ENCODE measurements at regions not wholly inside any gene's neighbourhood (a gene's known extent, or its start where the extent isn't known, plus 50 kb on each side); places are given as distances from the start of the nearest gene placed in this dataset.

DNA sequence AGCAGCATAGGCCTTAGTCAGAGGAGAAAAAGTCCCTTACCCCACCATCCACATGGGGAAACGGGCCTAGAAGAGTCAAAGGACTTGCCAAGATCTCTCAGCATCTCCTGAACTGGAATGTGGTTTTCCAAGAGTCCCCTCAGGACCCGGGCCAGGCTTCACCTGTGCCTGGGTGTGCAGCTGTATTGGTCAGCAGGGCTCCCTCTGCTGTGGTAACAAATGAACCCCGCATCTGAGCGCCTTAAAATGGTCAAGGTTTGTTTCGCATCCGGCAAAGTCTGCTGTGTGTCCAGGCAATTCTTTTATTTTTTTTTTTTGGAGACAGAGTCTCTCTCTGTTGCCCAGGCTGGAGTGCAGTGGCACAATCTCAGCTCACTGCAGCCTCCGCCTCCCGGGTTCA lies 168.0 kb upstream of the IER5L start:
- TF ChIP-seq FOXA1 (IDR thresholded peaks at IDR 0.05) = no peak
- TF ChIP-seq, protein P1, sequence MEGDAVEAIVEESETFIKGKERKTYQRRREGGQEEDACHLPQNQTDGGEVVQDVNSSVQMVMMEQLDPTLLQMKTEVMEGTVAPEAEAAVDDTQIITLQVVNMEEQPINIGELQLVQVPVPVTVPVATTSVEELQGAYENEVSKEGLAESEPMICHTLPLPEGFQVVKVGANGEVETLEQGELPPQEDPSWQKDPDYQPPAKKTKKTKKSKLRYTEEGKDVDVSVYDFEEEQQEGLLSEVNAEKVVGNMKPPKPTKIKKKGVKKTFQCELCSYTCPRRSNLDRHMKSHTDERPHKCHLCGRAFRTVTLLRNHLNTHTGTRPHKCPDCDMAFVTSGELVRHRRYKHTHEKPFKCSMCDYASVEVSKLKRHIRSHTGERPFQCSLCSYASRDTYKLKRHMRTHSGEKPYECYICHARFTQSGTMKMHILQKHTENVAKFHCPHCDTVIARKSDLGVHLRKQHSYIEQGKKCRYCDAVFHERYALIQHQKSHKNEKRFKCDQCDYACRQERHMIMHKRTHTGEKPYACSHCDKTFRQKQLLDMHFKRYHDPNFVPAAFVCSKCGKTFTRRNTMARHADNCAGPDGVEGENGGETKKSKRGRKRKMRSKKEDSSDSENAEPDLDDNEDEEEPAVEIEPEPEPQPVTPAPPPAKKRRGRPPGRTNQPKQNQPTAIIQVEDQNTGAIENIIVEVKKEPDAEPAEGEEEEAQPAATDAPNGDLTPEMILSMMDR (IDR thresholded peaks at IDR 0.05; ENCODE audit: low read depth, low read length, missing input control) = no peak
- TF ChIP-seq EGR1 (IDR thresholded peaks at IDR 0.05; ENCODE audit: low read depth in 2 of 2) = no peak
- TF ChIP-seq SP1 (IDR thresholded peaks at IDR 0.05) = no peak
- TF ChIP-seq, protein P2, sequence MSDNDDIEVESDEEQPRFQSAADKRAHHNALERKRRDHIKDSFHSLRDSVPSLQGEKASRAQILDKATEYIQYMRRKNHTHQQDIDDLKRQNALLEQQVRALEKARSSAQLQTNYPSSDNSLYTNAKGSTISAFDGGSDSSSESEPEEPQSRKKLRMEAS (IDR thresholded peaks at IDR 0.05) = no peak
- no peak for TF ChIP-seq RAD21 (IDR thresholded peaks at IDR 0.05)
- TF ChIP-seq, protein P3, sequence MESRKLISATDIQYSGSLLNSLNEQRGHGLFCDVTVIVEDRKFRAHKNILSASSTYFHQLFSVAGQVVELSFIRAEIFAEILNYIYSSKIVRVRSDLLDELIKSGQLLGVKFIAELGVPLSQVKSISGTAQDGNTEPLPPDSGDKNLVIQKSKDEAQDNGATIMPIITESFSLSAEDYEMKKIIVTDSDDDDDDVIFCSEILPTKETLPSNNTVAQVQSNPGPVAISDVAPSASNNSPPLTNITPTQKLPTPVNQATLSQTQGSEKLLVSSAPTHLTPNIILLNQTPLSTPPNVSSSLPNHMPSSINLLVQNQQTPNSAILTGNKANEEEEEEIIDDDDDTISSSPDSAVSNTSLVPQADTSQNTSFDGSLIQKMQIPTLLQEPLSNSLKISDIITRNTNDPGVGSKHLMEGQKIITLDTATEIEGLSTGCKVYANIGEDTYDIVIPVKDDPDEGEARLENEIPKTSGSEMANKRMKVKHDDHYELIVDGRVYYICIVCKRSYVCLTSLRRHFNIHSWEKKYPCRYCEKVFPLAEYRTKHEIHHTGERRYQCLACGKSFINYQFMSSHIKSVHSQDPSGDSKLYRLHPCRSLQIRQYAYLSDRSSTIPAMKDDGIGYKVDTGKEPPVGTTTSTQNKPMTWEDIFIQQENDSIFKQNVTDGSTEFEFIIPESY (IDR thresholded peaks at IDR 0.05) = no peak
- no peak for TF ChIP-seq RXRA (IDR thresholded peaks at IDR 0.05)
- no peak for TF ChIP-seq HNF4G (IDR thresholded peaks at IDR 0.05)
- TF ChIP-seq, protein P4, sequence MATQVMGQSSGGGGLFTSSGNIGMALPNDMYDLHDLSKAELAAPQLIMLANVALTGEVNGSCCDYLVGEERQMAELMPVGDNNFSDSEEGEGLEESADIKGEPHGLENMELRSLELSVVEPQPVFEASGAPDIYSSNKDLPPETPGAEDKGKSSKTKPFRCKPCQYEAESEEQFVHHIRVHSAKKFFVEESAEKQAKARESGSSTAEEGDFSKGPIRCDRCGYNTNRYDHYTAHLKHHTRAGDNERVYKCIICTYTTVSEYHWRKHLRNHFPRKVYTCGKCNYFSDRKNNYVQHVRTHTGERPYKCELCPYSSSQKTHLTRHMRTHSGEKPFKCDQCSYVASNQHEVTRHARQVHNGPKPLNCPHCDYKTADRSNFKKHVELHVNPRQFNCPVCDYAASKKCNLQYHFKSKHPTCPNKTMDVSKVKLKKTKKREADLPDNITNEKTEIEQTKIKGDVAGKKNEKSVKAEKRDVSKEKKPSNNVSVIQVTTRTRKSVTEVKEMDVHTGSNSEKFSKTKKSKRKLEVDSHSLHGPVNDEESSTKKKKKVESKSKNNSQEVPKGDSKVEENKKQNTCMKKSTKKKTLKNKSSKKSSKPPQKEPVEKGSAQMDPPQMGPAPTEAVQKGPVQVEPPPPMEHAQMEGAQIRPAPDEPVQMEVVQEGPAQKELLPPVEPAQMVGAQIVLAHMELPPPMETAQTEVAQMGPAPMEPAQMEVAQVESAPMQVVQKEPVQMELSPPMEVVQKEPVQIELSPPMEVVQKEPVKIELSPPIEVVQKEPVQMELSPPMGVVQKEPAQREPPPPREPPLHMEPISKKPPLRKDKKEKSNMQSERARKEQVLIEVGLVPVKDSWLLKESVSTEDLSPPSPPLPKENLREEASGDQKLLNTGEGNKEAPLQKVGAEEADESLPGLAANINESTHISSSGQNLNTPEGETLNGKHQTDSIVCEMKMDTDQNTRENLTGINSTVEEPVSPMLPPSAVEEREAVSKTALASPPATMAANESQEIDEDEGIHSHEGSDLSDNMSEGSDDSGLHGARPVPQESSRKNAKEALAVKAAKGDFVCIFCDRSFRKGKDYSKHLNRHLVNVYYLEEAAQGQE (IDR thresholded peaks at IDR 0.05) = no peak
- no peak for TF ChIP-seq NR2F2 (IDR thresholded peaks at IDR 0.05)
- no peak for TF ChIP-seq GABPA (IDR thresholded peaks at IDR 0.05 in 1 of 2, conservative IDR thresholded peaks at IDR 0.05 in 1 of 2)
- TF ChIP-seq, protein P5, sequence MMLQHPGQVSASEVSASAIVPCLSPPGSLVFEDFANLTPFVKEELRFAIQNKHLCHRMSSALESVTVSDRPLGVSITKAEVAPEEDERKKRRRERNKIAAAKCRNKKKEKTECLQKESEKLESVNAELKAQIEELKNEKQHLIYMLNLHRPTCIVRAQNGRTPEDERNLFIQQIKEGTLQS (IDR thresholded peaks at IDR 0.05) = no peak
